ENCODE measurements at regions not wholly inside any gene's neighbourhood (a gene's known extent, or its start where the extent isn't known, plus 50 kb on each side); places are given as distances from the start of the nearest gene placed in this dataset.

DNA sequence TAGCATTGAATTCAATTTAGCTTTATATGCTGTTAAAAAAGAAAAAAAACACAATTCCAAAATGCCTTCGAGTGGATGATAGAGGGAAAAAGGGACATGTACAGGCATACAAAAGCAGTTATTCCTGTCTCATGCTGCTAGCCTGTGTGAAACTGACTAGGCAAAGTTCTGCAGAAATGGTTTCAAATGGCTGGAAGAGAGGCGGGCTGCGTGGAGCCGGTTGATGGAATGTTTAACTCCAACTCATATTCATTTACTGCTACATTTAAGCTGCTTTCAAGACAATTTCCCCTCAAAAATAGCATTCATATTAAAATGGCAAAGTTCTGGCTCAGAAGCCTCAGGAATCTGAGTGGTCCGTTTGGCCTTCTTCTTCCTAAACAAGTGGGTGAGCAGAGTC is 143.8 kb upstream of the PPARGC1A start:
- no peak for DNase-seq

DNA sequence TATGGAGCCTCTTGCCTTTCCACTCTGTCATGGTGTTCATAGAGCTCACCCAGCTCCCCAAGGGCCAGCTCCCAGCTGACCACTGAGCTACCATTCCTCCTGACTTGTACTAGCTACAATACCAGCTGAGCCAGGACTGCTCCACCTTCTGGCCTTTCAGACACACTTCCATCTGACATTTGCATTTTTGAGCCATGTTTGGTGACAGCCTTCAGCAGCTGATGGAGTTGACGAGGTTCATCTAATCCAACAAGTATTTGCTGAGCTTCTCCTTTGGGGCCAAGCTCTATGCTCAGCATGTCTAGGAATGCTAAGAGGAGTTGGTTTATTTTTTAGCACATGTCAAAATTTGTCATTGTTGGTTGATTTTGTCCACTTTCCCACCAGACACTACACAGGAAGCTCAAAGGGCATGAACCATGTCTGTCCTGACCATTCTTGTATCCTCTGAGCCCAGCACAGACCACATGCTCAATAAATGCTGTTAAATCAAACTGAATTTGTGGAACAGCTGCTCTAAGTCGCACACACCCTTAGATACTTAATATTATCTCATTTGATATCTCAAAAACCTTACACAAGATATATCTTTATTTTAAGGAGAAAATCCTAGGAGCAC is 142.6 kb upstream of the PPARGC1A start:
- no peak for DNase-seq

DNA sequence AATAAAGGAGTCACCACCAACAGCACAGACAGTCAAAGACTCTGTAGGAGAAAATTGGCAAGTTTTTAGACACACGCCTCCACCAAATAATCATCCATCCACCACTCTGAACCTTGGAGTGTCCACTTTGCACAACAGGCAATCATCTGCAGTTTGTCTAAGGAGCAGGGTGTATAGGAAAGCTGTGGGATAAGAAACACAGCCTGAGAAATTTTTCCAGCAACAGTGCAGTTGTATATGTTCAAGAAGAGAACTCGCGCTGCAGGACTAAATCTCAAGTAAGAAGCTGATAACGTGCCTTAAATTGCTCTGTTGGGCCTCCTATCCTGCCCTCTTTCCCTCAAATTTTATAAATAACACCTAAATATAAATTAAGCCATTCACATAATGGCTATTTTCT is 136.7 kb upstream of the PPARGC1A start:
- no peak for DNase-seq

DNA sequence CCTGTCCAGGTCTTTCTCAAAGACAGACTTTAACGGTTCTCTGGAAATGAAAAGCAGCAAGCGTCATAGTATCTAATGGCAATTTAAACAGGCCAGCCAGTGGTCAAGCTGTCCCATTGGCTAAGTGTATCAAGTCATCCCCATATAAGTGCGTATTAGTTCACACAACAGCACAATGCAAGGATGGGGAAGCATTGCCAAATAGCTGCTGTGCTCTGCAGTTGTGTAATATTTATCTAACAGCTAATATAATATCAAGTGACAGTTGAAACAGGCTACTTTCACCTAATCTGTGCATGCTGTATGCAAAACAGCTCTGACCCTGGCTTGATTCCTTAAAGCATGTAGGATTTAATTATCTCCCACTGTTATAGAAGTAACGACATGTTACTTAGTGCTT is 134.8 kb upstream of the PPARGC1A start:
- DNase-seq, result no peak

DNA sequence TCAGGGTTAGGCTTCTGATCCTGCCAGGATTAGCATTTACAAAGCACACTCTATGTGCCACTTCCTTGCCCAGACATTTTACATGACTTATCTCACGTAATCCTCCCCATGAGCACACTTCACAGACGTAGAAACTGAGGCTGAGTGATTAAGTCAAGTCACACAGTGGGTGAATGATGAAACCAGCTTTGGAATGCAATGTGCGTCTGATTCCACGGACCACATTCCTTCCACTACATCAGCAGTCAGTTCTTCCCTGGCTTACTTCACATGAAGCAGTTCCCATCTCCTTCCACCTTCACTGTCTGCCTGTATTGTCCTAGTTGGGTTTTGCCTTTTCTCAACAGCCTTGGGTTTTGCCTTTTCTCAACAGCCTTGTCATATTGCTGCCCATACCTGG is 134.3 kb upstream of the PPARGC1A start:
- DNase-seq, result no peak

DNA sequence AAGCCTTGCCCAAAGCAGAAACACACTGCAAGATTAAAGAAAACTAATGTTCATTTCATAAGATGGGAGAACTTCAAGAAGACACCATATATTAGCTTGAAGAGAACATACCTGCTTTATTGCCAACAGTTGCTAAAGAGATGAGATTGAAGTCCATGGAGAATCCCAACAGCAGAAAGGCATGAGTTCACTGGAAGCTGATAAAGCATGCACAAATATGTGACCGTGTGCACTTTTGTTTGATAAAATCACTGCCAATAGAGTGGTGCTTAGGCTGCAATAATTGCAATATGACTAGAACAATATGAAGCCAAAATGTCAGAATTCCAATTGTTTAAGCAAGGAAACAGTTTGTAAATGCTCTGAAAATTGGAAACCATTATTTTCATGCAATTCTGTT is 125.9 kb upstream of the PPARGC1A start:
- no peak for DNase-seq

DNA sequence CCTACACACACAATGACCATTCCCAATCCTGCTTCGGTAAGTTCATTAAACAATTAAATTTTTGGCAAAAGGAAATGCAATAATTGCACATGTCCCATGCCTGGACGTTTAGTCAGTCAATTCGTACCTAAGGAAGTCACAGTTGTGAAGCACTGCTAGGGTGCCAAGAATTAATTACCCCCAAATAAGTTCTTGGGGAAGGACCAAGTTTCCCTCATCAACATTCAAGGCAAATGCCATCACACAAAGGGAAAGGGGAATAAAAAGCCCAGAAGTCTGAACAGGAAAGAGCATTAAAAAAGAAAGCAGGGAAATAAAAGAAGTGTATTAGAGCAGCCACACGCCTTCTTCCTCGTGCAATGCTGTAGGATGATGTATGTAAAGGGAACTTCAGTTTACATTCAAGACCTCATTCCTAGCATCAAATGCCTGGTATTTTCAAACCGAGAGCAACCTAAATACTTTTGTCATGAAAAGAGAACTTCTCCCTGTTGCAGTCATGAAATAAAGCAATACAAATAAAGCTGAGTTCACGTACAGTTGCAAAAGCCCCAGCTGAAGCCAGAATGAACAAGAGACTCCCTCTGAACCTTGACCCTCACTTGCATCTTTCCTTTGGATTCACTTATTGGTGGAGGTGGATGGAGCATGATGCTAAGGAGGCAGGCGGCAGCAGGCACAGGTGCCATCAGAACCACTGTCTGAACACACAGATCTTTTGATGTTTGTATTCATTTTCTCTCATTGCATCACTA is 124.0 kb upstream of the PPARGC1A start:
- DNase-seq, result no peak

DNA sequence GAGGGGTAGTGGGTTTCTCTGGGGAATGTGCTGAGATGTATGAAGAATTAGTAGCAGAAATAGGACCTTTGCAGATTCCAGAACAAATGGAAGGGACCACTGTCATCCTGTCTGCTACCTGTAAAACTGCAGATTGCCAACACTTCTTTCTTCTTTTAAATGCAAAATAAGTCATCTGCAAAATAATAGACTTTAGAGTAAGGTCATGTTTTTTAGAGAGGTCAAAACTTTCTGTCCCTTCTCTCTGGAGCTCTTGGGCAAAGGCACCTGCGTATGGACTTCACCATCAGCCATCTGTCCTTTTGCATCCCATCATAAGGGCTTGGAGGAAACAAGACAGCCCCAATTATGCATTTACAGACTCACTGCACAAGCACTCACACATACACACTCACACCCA is 121.1 kb upstream of the PPARGC1A start:
- no peak for DNase-seq

DNA sequence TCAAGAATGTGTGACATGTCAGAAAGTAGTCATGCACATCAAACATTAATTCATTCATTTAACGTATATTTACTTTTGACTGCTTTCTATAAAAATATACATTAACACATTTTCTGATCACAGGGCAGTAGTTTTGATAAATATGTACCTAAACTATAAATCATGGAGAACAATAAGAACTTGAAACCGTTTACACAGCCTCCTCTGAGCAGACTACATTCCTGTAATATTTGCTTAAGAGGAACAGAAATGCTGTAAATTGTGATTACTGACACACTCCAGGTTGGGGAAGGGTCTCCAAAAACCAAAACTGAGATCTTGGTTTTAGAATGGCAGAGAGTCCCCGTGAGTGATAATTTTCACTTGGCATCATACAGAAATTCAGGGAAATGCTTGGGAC is 120.7 kb upstream of the PPARGC1A start:
- no peak for DNase-seq

DNA sequence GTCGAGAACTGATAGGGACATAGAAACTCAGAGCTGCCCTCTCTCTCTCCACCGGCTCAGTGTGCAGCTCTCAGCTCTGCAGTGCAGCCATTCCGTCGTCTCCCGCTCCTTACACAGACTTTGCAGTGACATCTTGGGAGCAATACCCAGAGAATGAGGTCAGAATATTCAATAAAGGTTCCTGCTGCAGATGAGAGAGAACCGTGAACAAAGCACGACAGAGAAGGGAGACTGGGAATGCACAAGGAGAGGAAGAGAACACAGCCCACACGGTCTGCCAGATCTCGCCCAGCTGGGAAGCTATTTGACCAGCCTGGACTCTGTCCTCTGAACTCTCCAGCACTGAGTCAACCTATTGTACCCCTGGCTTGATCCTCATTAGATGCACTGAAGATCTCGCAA is 118.0 kb upstream of the PPARGC1A start:
- DNase-seq, result no peak

DNA sequence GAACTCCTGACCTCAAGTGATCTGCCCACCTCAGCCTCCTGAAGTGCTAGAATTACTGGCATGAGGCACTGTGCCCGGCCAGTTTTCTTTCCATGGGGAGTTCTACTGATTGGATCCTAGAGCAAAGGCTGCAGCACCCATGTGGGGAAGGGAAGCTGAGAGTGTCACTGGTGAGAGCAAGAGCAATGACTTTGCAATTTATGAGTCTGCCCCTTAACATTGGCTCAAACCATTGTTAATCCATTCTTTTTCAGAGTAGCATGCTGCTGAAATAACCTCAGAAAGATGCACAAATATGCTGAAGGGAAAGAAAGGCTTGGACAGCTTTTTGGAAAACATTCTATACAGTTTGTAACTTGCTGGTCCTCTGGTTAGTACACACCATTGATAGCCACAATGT is 116.4 kb upstream of the PPARGC1A start:
- DNase-seq, result no peak

DNA sequence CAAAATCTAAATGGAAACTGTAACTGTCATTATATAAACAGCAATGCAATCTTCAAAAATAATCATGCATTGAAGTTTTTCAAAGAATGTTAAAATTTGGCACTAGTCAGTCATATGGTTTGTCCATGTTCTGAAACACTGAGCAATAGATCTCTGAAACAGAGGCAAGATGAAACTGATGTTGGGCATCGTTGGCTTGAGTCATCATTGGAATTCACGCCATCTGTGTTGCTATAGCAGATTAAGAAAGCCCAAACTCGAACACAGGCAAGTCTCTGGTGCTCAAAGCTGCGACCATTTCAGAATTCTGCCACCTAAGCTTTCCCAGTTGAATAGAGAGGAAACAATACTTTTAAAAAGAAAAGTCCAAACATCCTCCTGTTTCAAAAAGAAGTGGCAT is 114.1 kb upstream of the PPARGC1A start:
- no peak for DNase-seq

DNA sequence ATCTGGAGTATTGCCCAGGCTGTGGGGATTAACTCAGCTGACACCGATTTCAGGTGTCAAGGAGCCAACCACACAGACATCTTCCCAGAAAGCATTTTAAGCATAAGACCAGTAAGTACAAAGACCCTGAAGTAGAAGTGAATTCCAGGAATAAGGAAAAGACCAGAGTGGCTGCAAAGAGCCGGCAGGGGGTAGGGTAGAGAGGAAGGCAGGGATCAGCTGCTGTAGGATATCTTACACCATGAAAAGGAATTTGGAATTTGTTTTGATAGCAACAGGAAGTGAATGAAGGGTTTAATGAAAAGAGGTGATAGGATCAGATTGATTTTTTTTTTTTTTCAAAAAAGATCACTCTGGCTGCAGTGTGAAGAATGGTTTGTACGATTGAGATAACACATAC is 113.6 kb upstream of the PPARGC1A start:
- DNase-seq, result no peak

DNA sequence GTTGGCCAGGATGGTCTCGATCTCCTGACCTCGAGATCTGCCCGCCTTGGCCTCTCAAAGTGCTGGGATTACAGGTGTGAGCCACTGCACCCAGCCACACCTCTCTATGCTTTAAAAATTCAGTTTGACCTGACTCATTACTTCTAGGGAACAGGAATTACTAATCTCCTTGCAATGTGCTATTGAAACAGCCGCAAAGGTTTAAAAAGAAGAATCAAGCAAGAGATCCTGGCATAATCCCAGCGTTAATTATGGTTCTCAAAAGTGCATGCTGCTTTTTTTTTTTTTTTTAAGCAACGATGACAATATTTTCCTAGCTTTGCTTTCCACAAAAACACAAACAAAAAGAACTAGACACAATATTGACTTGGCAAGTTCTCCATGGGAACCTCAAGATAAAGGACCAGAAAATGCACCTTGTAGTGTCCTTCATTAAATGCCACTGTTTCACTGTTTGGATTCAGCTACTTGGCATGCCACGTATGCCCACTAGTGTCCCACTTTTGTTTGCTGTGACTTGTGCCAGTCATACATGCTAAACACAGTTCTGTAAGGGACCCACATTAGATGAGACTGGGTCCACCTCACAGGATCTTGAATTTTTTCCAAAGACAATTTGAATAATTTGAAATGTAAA is 112.6 kb upstream of the PPARGC1A start:
- no peak for DNase-seq

DNA sequence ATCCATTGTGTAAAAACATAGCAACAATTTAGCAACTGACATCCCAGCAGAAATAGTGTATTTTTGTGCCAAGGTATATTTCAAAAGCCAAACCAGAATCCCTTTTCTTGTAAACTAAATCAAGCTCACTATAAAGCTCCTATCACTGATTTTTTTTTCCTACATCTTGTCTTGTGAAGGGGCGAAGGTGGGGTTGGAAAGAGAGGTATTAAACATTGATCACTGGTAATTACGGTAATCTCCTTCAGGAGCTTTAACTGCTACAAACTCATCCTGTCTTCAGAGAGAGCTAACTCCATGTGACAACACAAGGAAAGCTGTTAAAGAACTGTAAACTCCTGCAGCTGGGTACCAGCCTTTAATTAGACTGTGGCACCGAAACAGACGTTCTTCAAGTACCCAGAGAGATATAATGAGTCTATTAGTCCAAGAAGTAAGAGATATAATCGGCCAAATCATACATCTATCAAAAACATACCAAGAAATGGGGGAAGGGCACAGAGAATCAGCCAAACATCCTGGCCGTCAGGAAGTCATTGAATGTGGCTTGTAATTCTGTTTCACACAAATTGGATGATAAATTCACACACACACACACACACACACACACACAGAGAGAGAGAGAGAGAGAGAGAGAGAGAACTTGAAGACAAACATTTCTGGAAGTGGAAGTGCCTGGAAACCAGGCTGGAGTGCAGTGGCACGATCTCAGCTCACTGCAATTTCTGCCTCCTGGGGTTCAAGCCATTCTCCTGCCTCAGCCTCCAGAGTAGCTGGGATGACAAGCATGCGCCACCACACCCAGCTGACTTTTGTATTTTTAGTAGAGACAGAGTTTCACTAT is 111.9 kb upstream of the PPARGC1A start:
- DNase-seq, result no peak

DNA sequence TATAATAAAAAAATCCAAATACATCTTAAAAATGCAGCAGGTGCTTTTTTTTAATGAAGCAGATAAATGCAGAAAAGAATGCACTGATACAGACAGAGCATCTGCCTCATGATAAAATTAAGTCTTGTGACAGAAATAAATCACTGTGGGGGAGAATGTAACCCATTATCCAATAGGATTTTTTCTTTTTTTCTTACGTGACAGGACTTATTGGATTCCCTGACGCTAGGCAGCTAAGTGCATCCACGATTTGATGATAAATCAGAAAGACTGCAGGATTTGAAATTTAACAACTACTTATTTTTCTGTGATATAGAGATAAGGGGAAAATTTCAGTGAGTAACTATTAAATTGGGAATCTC is 110.6 kb upstream of the PPARGC1A start:
- no peak for DNase-seq

DNA sequence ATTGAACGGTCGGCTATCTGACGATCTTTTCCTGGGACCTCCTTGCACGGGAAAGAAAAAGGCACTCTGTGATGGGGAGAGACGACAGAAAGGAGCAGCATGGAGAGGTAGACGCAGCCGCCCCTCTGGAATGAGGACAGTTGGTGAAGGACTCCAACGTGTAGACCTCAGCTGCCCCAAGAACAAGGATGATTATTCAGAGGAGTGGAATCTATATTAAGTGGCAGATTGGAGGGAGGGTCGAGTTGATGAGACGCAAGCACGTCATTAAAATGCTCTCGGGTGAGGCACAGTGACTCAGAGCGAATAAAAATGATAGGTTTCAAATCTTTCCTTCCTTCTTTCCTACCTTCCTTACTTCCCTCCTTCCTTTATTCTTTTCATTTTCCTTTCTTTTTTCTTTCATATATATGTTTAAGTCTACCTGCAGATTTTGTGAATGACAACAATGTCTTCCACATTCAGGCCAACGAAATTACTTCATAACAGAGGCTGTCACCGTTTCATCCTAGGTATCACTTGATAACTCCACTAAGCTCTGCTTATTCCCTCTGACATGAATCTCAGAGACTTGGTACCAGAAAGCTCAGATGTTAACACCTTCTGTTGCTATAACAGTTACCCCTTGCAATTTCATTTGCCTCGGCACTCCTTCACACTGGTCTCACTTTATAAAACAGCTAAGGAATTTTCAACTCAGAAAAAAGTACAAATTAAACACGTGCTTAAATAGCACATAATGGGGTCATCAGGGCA is 110.0 kb upstream of the PPARGC1A start:
- no peak for DNase-seq

DNA sequence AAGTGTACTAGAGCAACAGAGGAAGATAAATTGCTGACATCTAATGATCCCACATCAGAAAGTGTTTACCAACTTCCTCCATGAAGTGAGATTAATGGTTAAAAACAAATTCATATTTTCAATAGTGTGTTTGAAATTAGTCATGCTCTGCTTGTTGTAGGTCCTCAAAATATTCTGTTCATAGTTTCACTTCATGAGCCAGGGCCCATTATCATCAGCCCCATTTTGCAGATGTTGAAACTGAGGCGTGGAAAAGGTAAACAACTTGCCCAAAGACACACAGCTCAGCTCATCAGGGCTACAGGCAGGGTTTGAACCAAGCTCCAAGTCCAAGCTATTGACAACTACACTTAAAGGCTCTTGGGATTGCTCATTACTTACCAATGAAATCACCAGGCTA is 103.5 kb upstream of the PPARGC1A start:
- DNase-seq, result no peak

DNA sequence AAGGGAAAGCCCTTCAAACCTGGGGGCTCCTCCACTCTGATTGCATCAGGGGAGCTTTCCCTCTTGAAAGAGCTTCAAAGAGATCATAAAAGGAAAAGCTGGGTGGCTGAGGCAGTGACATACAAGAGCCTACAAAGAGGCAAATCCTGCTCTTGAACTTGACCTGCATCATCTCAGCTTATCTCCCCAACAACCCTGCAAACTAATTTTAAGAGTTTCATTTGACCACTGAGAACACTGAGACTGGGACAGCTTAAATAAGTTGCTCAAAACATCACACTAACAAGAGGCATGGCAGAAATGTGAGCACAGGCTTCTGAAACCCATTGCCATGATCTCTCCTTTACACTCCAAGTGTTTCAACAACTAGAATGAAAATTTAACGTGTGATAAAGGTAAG is 101.6 kb upstream of the PPARGC1A start:
- no peak for DNase-seq

DNA sequence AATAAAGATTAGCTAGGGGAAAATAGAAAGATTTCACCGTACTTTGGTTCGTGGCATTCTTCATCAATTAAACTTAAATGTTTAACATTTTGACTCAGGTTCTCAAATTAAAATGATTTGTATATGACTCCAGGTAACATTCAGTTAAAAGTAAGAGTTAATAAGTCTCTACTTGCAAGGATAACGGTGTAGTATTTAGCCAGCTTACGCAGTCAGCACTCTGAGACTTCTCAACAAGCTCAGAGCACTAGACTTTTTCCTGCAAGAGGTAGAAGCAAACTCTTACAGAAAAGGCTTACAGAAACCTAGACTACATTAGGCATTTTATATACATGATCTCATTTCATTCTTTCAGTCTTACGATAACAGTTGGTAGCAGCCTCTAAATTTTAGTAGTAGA is 96.4 kb upstream of the PPARGC1A start:
- DNase-seq, result no peak

DNA sequence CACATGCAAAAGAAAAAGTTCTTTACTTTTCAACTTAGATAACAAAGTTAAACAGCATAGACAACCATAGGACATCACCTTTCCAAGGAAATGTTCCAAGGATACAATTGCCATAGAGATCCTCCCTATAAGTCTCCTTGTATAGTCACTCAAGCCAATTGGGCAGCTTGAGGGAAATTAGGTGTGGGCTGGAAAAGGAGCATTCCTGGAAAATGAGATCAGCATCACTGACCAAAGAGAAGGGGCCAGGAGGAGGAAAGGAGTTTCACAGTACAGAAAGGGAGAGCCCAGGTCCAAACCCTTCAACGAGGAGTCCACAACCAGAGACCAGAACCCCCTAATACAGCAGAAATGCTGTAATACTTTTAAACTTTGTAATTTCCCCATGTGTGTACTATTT is 91.5 kb upstream of the PPARGC1A start:
- no peak for DNase-seq

DNA sequence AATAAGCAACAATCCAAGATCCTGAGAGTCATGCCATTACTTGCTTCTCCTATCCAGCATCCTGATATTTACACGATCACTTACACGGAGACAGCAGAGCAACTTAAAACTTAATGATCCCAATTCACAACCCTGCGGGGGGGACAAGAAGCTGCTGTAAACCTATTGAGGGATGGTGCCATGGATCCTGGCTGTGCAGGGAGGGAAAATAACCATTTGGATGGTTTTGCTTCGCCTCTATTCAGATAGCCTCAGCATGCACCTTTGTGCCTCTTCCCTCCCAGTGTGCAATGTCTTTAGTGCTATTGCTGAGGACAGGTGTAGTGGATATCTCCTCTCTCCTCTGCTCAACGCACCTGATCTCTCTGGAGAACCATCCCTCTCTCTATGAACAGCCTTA is 89.7 kb upstream of the PPARGC1A start:
- DNase-seq, result no peak

DNA sequence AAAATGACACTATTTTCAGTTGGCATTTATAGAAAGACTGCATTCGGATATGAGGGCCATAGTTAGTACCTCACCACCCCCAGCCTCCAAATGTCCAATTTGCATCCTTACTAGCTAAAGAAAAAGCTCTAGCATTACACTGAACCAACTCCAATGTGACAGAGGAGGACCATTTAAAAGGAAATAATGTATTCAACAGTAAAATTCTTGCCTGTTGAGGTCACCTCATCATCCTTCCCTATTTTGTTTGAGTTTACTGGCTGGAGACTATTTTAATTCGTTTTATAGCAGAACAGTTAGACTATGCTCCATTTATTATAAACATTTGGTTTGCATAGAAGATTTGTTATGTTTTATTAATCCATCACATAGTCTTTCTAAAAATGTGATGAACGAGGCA is 88.2 kb upstream of the PPARGC1A start:
- DNase-seq, result no peak
